ENCODE measurements at regions not wholly inside any gene's neighbourhood (a gene's known extent, or its start where the extent isn't known, plus 50 kb on each side); places are given as distances from the start of the nearest gene placed in this dataset.
"Not testable (repeated sequence)": the region's sequence is repeated elsewhere in the genome, so short reads cannot be mapped to it uniquely, and the experiment has no call there.

GRCh38 chr9:75362446-75362845, 274.1 kb downstream of the OSTF1 start:
- not testable (repeated sequence) for ATAC-seq (replicated peaks); H3K27me3 Mint-ChIP-seq; H3K4me3 Mint-ChIP-seq; H3K4me1 Mint-ChIP-seq; DNase-seq; H3K27ac Mint-ChIP-seq; H3K36me3 Mint-ChIP-seq
- H3K9me3 Mint-ChIP-seq, result peaks cover 14 to 15% of the 10 kb centered on the region in 2 donors

DNA sequence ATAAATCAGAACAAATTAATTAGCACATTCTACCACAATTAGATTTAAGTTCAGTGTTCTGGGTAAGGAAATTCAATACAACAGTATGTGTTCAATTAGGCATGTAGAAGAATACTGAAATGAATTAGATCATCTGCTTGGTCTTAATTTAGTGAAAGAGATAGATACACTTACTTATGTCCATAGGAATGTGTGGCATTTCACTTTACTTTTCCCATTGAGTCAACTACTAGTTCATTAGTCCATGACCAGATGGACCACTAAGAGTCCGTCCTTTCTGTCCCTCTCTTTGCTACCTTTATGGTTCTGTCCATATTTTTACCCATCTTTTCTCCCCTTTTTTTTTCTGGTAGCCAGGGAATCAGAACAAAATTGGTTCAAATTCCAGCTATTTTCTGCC, 276.9 kb downstream of the OSTF1 start:
- H3K36me3 Mint-ChIP-seq, result peaks cover 0 to 5% of the 10 kb centered on the region in 2 donors
- no peak overlapping the region for H3K27ac Mint-ChIP-seq
- DNase-seq (no peak), ATAC-seq (replicated peaks) (no peak)
- H3K4me1 Mint-ChIP-seq, result no peaks in the 10 kb centered on the region
- peaks cover 14 to 15% of the 10 kb centered on the region in 2 donors for H3K9me3 Mint-ChIP-seq
- no peaks in the 10 kb centered on the region for H3K27me3 Mint-ChIP-seq
- no peak overlapping the region for H3K4me3 Mint-ChIP-seq

DNA sequence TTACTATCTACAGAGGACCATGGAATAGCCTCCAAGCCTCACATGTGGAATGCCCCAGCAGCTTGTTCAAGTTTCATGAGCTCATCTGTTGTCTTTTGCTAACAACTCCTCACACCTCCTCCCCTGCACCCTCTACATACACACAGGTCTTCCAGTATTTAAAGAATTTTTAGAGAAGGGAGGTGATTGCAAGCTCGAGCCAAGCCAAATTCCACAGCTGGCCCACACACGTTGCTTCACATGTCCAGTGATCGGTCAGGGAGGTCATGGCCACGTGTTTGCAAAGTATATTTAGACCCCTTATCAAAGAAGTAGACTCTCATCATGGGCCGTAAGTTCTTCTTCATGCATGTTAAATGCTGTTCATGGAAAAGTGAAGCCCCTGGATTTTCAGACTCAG, 281.7 kb downstream of the OSTF1 start:
- H3K27me3 Mint-ChIP-seq, result peaks cover 0 to 5% of the 10 kb centered on the region in 2 donors
- H3K9me3 Mint-ChIP-seq, result peaks cover 2 to 4% of the 10 kb centered on the region in 2 donors
- no peaks in the 10 kb centered on the region for H3K36me3 Mint-ChIP-seq
- H3K4me3 Mint-ChIP-seq, result no peak overlapping the region
- no peaks in the 10 kb centered on the region for H3K4me1 Mint-ChIP-seq
- H3K27ac Mint-ChIP-seq, result no peak overlapping the region
- no peak for ATAC-seq (replicated peaks)
- DNase-seq, result no peak

DNA sequence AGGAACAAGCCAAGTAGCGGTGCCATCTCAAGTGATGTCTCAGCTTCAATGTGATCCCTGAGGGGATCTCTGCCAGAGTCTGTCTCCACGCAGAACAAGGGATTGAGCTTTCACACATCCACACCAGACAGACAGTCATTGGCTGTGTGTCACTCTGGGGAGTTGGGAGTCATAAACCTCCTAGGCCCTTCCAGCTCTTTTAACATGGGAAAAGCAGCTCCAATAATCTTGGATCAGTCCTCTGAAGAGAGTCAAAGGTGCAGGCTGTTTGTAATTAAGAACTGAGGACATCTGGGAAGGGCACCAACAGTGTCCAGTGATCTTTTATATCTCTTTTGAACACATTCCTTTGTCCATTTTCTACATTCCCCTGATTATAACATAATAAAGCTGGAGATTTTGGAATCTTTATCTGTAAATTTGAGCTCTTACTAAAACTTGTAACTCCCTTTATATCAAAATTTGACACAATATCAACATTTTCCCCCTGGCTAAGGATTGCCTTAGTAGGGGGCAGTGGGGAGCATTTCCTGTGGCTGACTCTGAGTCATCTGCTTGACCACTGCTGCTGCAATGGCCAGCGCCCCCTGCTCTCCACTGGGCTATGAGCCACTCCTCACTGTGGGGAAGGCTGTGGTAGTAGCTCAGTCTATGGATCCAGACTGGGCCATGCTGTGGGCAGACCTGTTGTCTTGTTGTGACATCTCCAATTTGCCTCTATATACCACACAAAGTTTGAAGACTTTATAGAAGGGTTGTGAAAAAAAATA, 284.4 kb downstream of the OSTF1 start:
- H3K4me3 Mint-ChIP-seq, result no peak overlapping the region
- H3K27me3 Mint-ChIP-seq, result peaks cover 0 to 5% of the 10 kb centered on the region in 2 donors
- DNase-seq (no peak), ATAC-seq (replicated peaks) (no peak)
- H3K4me1 Mint-ChIP-seq, result no peaks in the 10 kb centered on the region
- no peaks in the 10 kb centered on the region for H3K36me3 Mint-ChIP-seq
- no peak overlapping the region for H3K27ac Mint-ChIP-seq
- H3K9me3 Mint-ChIP-seq, result peaks cover 0 to 4% of the 10 kb centered on the region in 2 donors

DNA sequence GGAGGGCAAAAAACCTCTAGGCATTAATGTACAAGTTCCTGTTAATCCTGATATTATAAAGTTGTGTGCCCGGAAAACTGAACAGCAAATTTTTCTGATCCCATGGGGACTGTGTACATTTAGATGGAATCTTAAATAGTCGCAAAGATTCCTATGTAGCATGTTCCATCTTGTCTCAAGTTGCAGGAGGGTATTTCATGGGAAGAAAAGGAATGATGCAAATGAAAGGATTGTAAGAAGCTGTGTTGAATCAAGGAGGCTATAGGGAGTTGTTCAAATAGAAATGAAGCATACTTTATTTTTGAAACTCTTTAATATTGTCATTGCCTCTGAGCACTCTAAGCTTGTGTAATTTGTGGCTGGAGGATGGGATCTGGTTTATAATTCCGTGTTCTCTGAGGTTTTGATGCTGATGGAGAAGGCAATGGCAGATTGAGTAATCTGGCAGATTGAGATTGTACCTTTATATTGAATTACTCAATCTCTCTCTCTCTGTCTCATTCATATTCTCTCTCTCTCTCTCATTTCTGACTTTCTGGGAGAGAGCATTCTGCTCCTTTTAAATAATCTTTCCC, 288.5 kb downstream of the OSTF1 start:
- no peak overlapping the region for H3K27ac Mint-ChIP-seq
- H3K27me3 Mint-ChIP-seq, result no peaks in the 10 kb centered on the region
- ATAC-seq (replicated peaks) (no peak), DNase-seq (no peak)
- no peak overlapping the region for H3K4me3 Mint-ChIP-seq
- H3K4me1 Mint-ChIP-seq, result no peaks in the 10 kb centered on the region
- peaks cover 0 to 4% of the 10 kb centered on the region in 2 donors for H3K9me3 Mint-ChIP-seq
- no peaks in the 10 kb centered on the region for H3K36me3 Mint-ChIP-seq

DNA sequence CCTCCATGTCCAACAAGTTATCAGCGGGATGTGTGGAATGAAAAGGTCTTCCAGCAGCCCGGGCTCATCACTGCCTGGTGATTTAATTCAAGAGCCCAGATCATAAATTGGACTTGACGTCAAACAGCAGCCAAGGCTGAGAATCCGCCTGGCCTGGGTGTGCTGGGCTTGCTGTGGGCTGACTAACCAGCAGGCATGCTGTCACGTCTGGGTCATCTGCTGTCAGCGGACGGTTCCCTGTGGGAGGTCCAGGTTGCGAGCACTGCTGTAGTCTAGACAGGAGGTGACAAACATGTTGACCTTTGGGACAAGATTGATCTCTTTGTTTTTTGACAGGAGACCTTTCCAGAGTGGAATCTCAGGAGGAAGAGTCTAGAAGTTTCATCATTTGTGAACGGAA, 289.7 kb downstream of the OSTF1 start:
- DNase-seq, result no peak
- no peak overlapping the region for H3K4me3 Mint-ChIP-seq
- H3K9me3 Mint-ChIP-seq, result peaks cover 0 to 4% of the 10 kb centered on the region in 2 donors
- H3K4me1 Mint-ChIP-seq, result no peaks in the 10 kb centered on the region
- no peaks in the 10 kb centered on the region for H3K36me3 Mint-ChIP-seq
- H3K27me3 Mint-ChIP-seq, result no peaks in the 10 kb centered on the region
- H3K27ac Mint-ChIP-seq, result no peak overlapping the region
- no peak for ATAC-seq (replicated peaks)

DNA sequence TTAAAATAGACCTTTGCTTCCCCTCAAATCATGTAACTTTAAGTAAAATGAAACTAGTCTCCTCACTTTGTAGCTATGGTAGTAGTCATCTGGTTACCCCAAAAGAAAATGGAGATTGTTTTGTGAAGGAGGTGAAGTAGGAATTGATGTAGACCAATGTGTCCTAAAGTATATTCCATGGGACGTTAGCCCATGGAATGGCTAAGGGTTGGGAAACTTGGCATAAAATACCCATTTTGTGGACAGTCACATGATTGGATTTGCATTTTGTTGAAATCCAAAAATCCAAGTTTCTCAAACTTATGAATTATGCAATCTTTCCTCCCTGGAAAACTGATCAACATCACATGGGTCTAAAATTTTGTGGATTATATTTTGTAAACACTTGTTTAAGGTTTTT, 290.6 kb downstream of the OSTF1 start:
- no peak for ATAC-seq (replicated peaks)
- Mint-ChIP-seq H3K9me3 (peaks cover 0 to 4% of the 10 kb centered on the region in 2 donors), H3K27me3 (no peaks in the 10 kb centered on the region), H3K36me3 (no peaks in the 10 kb centered on the region), H3K27ac (no peak overlapping the region), H3K4me1 (no peaks in the 10 kb centered on the region), H3K4me3 (no peak overlapping the region)
- DNase-seq, result no peak

DNA sequence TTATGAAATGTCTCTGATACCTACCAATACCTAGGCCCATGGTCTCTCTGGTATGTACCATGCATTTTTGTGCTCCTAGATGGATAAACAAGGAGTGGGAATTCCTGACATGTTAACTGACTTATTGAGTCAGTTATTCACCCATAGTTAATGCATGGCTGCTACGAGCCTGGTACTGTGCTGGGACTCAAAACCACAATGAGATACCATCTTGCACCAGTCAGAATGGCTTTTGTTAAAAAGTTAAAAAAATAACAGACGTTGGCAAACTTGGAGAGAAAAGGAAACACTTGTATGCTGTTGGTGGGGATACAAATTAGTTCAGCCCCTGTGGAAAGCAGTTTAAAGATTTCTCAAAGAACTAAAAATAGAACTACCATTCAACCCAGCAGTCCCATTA, 293.8 kb downstream of the OSTF1 start:
- no peak overlapping the region for H3K27ac Mint-ChIP-seq
- no peaks in the 10 kb centered on the region for H3K4me1 Mint-ChIP-seq
- H3K36me3 Mint-ChIP-seq, result no peaks in the 10 kb centered on the region
- no peaks in the 10 kb centered on the region for H3K27me3 Mint-ChIP-seq
- ATAC-seq (replicated peaks) (no peak), DNase-seq (no peak)
- peaks cover 8 to 18% of the 10 kb centered on the region in 2 donors for H3K9me3 Mint-ChIP-seq
- H3K4me3 Mint-ChIP-seq, result no peak overlapping the region

- ATAC-seq (replicated peaks); H3K27me3 Mint-ChIP-seq; H3K4me3 Mint-ChIP-seq; H3K4me1 Mint-ChIP-seq; DNase-seq; H3K27ac Mint-ChIP-seq; H3K36me3 Mint-ChIP-seq: not testable (repeated sequence)
- peaks cover 8 to 18% of the 10 kb centered on the region in 2 donors for H3K9me3 Mint-ChIP-seq
Measured at GRCh38 chr9:75383420-75384034, 295.2 kb downstream of the OSTF1 start.

GRCh38 chr9:75385236-75385635, 296.9 kb downstream of the OSTF1 start:
- ATAC-seq (replicated peaks) (no peak), DNase-seq (no peak)
- H3K27ac Mint-ChIP-seq, result no peak overlapping the region
- H3K4me3 Mint-ChIP-seq, result no peak overlapping the region
- no peaks in the 10 kb centered on the region for H3K4me1 Mint-ChIP-seq
- peaks cover 8 to 18% of the 10 kb centered on the region in 2 donors for H3K9me3 Mint-ChIP-seq
- no peaks in the 10 kb centered on the region for H3K36me3 Mint-ChIP-seq
- no peaks in the 10 kb centered on the region for H3K27me3 Mint-ChIP-seq

- Mint-ChIP-seq H3K4me3 (no peak overlapping the region), H3K4me1 (no peaks in the 10 kb centered on the region), H3K36me3 (no peaks in the 10 kb centered on the region), H3K27ac (no peak overlapping the region), H3K27me3 (no peaks in the 10 kb centered on the region), H3K9me3 (peaks cover 12 to 18% of the 10 kb centered on the region in 2 donors)
- ATAC-seq (replicated peaks) (no peak), DNase-seq (no peak)
Measured at GRCh38 chr9:75389101-75389500, 300.8 kb downstream of the OSTF1 start.

GRCh38 chr9:75390951-75391350, 302.6 kb downstream of the OSTF1 start:
- H3K9me3 Mint-ChIP-seq, result peaks cover 2 to 5% of the 10 kb centered on the region in 2 donors
- H3K27ac Mint-ChIP-seq, result no peak overlapping the region
- no peaks in the 10 kb centered on the region for H3K4me1 Mint-ChIP-seq
- H3K4me3 Mint-ChIP-seq, result no peak overlapping the region
- no peak for ATAC-seq (replicated peaks)
- no peaks in the 10 kb centered on the region for H3K36me3 Mint-ChIP-seq
- H3K27me3 Mint-ChIP-seq, result peaks cover 0 to 2% of the 10 kb centered on the region in 2 donors
- no peak for DNase-seq

- peaks cover 0 to 7% of the 10 kb centered on the region in 2 donors for H3K27me3 Mint-ChIP-seq
- no peak overlapping the region for H3K4me3 Mint-ChIP-seq
- ATAC-seq (replicated peaks) (no peak), DNase-seq (no peak)
- H3K4me1 Mint-ChIP-seq, result no peaks in the 10 kb centered on the region
- H3K9me3 Mint-ChIP-seq, result peaks cover 0 to 4% of the 10 kb centered on the region in 2 donors
- H3K36me3 Mint-ChIP-seq, result no peaks in the 10 kb centered on the region
- no peak overlapping the region for H3K27ac Mint-ChIP-seq
Measured at GRCh38 chr9:75391497-75391896, 303.2 kb downstream of the OSTF1 start.

DNA sequence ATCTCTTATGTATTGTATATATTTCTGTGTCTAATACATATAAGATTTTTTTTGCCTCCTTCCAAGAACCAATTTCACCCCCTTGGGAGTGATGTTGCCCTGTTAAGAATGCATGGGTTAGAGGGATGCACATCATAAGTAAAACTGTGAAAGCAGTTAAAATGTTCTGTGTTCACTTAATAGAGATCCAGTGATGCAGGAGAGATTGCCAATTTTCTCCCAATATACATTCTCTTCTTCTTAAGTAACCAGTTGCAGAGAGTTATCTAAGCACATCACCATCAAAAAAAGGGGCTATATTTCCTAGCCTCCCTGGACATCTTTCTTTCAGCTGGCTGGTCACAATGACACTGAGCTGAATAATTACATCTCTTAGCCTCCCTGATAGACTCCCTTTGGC, 307.0 kb downstream of the OSTF1 start:
- no peaks in the 10 kb centered on the region for H3K4me1 Mint-ChIP-seq
- no peak overlapping the region for H3K4me3 Mint-ChIP-seq
- H3K27ac Mint-ChIP-seq, result no peak overlapping the region
- ATAC-seq (replicated peaks) (no peak), DNase-seq (no peak)
- H3K36me3 Mint-ChIP-seq, result no peaks in the 10 kb centered on the region
- peaks cover 0 to 7% of the 10 kb centered on the region in 2 donors for H3K27me3 Mint-ChIP-seq
- H3K9me3 Mint-ChIP-seq, result peaks cover 0 to 4% of the 10 kb centered on the region in 2 donors

DNA sequence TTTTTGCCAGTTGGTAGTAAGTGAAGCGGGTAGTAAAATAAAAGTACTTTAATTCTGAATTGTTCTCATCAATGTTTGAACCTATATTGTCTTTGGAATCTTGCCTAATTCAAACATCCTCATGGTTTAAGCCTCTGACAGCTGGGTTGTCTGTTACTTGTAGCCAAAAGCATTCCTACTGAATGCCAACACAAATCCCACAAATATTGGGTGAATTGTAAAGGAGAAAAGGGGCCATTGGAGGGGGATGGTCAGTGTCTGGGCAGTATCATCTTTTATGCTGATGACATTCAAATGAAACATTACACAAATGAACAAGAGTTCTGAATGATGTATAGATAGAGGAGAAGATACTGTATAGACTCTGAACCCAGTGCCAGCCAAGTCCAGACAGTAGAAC, 309.5 kb downstream of the OSTF1 start:
- no peak for DNase-seq
- H3K36me3 Mint-ChIP-seq, result no peaks in the 10 kb centered on the region
- H3K4me3 Mint-ChIP-seq, result no peak overlapping the region
- H3K27me3 Mint-ChIP-seq, result peaks cover 0 to 7% of the 10 kb centered on the region in 2 donors
- no peak overlapping the region for H3K27ac Mint-ChIP-seq
- no peaks in the 10 kb centered on the region for H3K4me1 Mint-ChIP-seq
- no peak for ATAC-seq (replicated peaks)
- H3K9me3 Mint-ChIP-seq, result no peaks in the 10 kb centered on the region
